ENCODE measurements at regions not wholly inside any gene's neighbourhood (a gene's known extent, or its start where the extent isn't known, plus 50 kb on each side); places are given as distances from the start of the nearest gene placed in this dataset.

GRCh38 chr2:125168442-125168841 is 1143.4 kb downstream of the CNTNAP5 start:
- TF ChIP-seq POU2F2 (IDR thresholded peaks at IDR 0.05; ENCODE audit: low read depth, low read length) (no peak), POLR2A (IDR thresholded peaks at IDR 0.05; ENCODE audit: low read depth, low read length) (no peak), POLR2AphosphoS5 (IDR thresholded peaks at IDR 0.05; ENCODE audit: low read depth, low read length) (no peak)
